Testis (tissue), 2 donors: ENCODE measurements at regions not wholly inside any gene's neighbourhood (a gene's known extent, or its start where the extent isn't known, plus 50 kb on each side); places are given as distances from the start of the nearest gene placed in this dataset.

ENCODE experiments used
- DNase-seq: peaks from one replicate; pipeline ENCODE4 v3.0.0-alpha.2; 2019
- H3K27ac ChIP-seq, 2 donors: fragments of 200-600 bp; sonication (generic); one replicate each; pipeline ENCODE4 v1.5.1; 2019
- H3K27me3 ChIP-seq: fragments of 200-600 bp; sonication (generic); one replicate; pipeline ENCODE4 v1.5.1; 2019
- H3K36me3 ChIP-seq: fragments of 200-600 bp; sonication (generic); one replicate; pipeline ENCODE4 v1.5.1; 2017; ENCODE audit warnings: low read depth; ENCODE audit errors: missing control alignments
- H3K4me1 ChIP-seq: fragments of 200-600 bp; sonication (generic); one replicate; pipeline ENCODE4 v1.5.1; 2019
- H3K4me3 ChIP-seq, 2 donors: fragments of 200-600 bp; sonication (generic); one replicate each; pipeline ENCODE4 v1.5.1; 2017 to 2019
- H3K9me3 ChIP-seq: fragments of 200-600 bp; sonication (generic); one replicate; pipeline ENCODE4 v1.5.1; 2017
- CTCF ChIP-seq, 3 experiments: fragments of 450-650 bp in 2 of 3; fragments of 200-600 bp in 1 of 3; sonication (generic) in 1 of 3; IDR thresholded peaks; one replicate each; pipeline ENCODE4 v1.5.1; 2016 to 2019; ENCODE audit warnings: antibody characterized with exemption in 3 of 3, mild to moderate bottlenecking in 2 of 3, moderate library complexity in 1 of 3
- POLR2A ChIP-seq: fragments of 450-650 bp; IDR thresholded peaks from one replicate; pipeline ENCODE4 v1.6.1; 2017; ENCODE audit warnings: antibody characterized with exemption, mild to moderate bottlenecking, moderate library complexity
- WGBS, 2 donors: methylation state at CpG; one replicate each; pipeline ENCODE4 v1.1.5; 2018; 5-methylcytosine and 5-hydroxymethylcytosine counted together
- intact Hi-C: fragments of 100-400 bp; cut with DNase I; formaldehyde crosslinking; loops from one replicate; pipeline ENCODE4 v1.15.1; 2023; ENCODE audit warnings: low total_unique reads

- 98 to 99% methylated on average over 4 of the region's 4 CpGs for WGBS, 2 donors
- DNase-seq: no peak
- Histone ChIP-seq H3K36me3 (no peaks in the 10 kb centered on the region), H3K9me3 (no peaks in the 10 kb centered on the region), H3K4me1 (no peaks in the 10 kb centered on the region), H3K27me3 (no peaks in the 10 kb centered on the region), H3K27ac (no peak overlapping the region), H3K4me3 (no peak overlapping the region)
- intact Hi-C loops: no loop called here
- TF ChIP-seq CTCF (IDR thresholded peaks at IDR 0.05) (no peak), POLR2A (no peak)
These were observed 117.3 kb upstream of the NEO1 start for GRCh38 chr15:72934921-72935320.

DNA sequence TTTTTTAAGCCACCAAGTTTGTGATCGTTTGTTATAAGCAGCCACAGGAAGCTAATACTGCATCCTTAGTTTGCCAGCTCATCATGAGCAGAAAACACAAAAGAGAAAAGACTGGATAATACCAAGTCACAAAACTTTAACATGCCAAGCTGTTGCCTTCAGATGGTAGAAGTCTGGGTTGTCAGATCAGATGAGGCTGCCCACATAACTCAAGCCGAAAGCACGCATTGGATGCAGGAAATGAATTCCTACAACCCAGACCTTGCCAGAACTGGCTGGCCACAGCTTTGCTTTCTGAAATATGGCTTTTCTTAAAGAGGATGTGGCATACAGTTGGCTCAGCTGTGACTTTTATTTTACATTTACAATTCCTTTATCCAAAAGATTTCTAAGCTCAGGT, 118.3 kb upstream of the NEO1 start:
- no peaks in the 10 kb centered on the region for H3K27me3 ChIP-seq
- no peaks in the 10 kb centered on the region for H3K4me1 ChIP-seq
- intact Hi-C loops: no loop called here
- no peak overlapping the region for H3K4me3 ChIP-seq
- no peaks in the 10 kb centered on the region for H3K9me3 ChIP-seq
- H3K36me3 ChIP-seq: no peaks in the 10 kb centered on the region
- WGBS, 2 donors: 72% methylated on average over 3 of the region's 3 CpGs
- DNase-seq: no peak
- H3K27ac ChIP-seq: no peak overlapping the region
- TF ChIP-seq CTCF (IDR thresholded peaks at IDR 0.05) (no peak), POLR2A (no peak)

- WGBS, 2 donors: 91 to 97% methylated on average over 3 of the region's 3 CpGs
These were observed 119.8 kb upstream of the NEO1 start for GRCh38 chr15:72932472-72932871.

DNA sequence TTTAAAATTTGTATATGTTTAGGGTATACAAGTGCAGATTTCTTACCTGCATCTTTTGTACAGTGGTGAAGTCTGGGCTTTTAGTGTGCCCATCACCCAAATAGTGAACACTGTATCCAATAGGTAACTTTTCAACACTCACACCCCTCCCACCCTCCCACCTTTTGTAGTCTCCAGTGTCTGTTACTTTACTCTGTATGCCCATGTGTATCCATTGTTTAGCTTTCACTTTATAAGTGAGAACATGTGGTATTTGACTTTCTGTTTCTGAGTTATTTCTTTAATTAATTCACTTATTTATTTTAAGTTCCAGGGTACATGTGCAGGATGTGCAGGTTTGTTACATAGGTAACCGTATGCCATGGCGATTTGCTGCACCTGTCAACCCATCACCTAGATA, 124.8 kb upstream of the NEO1 start:
- Histone ChIP-seq H3K4me1 (no peaks in the 10 kb centered on the region), H3K36me3 (no peaks in the 10 kb centered on the region), H3K27me3 (no peaks in the 10 kb centered on the region), H3K9me3 (no peaks in the 10 kb centered on the region), H3K27ac (no peak overlapping the region), H3K4me3 (no peak overlapping the region)
- DNase-seq: no peak
- no peak for TF ChIP-seq CTCF (IDR thresholded peaks at IDR 0.05)
- no peak for TF ChIP-seq POLR2A
- intact Hi-C loops: no loop called here
- WGBS, 2 donors: 94 to 100% methylated on average over 2 of the region's 2 CpGs

More at GRCh38 chr15:72932472-72932871, 119.8 kb upstream of the NEO1 start:
- Histone ChIP-seq H3K27ac (no peak overlapping the region), H3K4me3 (no peak overlapping the region), H3K4me1 (no peaks in the 10 kb centered on the region), H3K27me3 (no peaks in the 10 kb centered on the region), H3K9me3 (no peaks in the 10 kb centered on the region), H3K36me3 (no peaks in the 10 kb centered on the region)
- TF ChIP-seq CTCF (IDR thresholded peaks at IDR 0.05) (no peak), POLR2A (no peak)
- intact Hi-C loops: no loop called here
- no peak for DNase-seq

DNA sequence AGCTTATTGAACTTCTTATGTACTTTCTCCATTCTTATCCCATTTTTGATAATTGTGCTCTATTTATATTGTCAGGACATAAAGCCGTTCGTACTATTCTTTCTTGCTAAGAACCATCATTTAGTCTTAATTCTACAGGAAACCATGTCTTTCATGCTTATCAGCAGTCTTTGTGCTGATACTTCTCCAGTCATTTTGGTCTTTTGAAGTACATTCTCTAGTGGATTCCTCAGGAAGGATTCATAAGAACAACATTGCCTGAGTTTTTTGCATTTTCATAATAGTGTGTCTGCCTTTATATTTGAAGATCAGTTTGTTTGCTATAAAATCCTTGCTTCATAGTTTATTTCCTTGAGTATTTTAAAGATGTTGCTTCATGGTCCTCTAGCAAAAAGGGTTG, 126.6 kb upstream of the NEO1 start:
- TF ChIP-seq POLR2A: no peak
- TF ChIP-seq CTCF (IDR thresholded peaks at IDR 0.05): no peak
- WGBS, 2 donors: 82 to 87% methylated on average over 2 of the region's 2 CpGs
- no peak overlapping the region for H3K27ac ChIP-seq
- no peaks in the 10 kb centered on the region for H3K27me3 ChIP-seq
- no peak overlapping the region for H3K4me3 ChIP-seq
- no peaks in the 10 kb centered on the region for H3K4me1 ChIP-seq
- DNase-seq: no peak
- intact Hi-C loops: no loop called here
- no peaks in the 10 kb centered on the region for H3K9me3 ChIP-seq
- no peaks in the 10 kb centered on the region for H3K36me3 ChIP-seq
